ENCODE measurements at regions not wholly inside any gene's neighbourhood (a gene's known extent, or its start where the extent isn't known, plus 50 kb on each side); places are given as distances from the start of the nearest gene placed in this dataset.

- no peak overlapping the region for H2BK12ac ChIP-seq (ENCODE audit: low read length)
Measured at GRCh38 chr2:172328103-172328841, 99.1 kb upstream of the ITGA6 start.

GRCh38 chr2:172329416-172329773 is 98.0 kb upstream of the ITGA6 start:
- H2BK12ac ChIP-seq (ENCODE audit: low read length), result no peak overlapping the region
- no peaks in the 10 kb centered on the region for H3K27me3 ChIP-seq (ENCODE audit: control insufficient read depth in 3 of 3, insufficient read depth in 3 of 3, low read depth in 1 of 3, low read length in 3 of 3)
- no peak overlapping the region for H3K27ac ChIP-seq (replicated peaks; ENCODE audit: low read length)
- no peak overlapping the region for H3K9ac ChIP-seq (ENCODE audit: low read depth, low read length, poor library complexity)
- peaks cover under 1 to 1% of the 10 kb centered on the region in 2 donors for H3K4me1 ChIP-seq (ENCODE audit: control insufficient read depth in 2 of 2, insufficient read depth in 1 of 2, low read depth in 1 of 2, low read length in 2 of 2)
- H3K4me2 ChIP-seq (ENCODE audit: insufficient read depth, low read length, poor library complexity, severe bottlenecking), result no peak overlapping the region
- no CpG with 5 or more reads among the region's 2 CpGs for WGBS, 2 donors (ENCODE audit: extremely low coverage in 2 of 2, insufficient read length in 2 of 2, insufficient replicate concordance in 1 of 2)
- H3K23ac ChIP-seq (ENCODE audit: low read depth, low read length, poor library complexity), result no peak overlapping the region
- no peak overlapping the region for H2BK120ac ChIP-seq (ENCODE audit: low read depth, low read length)
- no peak overlapping the region for H3K18ac ChIP-seq (ENCODE audit: low read length)
- H3K9me3 ChIP-seq (replicated peaks in 1 of 2; ENCODE audit: control insufficient read depth in 2 of 2, insufficient read depth in 1 of 2, low read depth in 1 of 2, low read length in 2 of 2), result no peaks in the 10 kb centered on the region
- no peak overlapping the region for H2BK15ac ChIP-seq (ENCODE audit: low read length)
- no peak overlapping the region for H2AK5ac ChIP-seq (ENCODE audit: low read depth, low read length)
- H3K36me3 ChIP-seq (replicated peaks in 1 of 2; ENCODE audit: control insufficient read depth in 2 of 2, insufficient read depth in 2 of 2, low read length in 2 of 2), result no peaks in the 10 kb centered on the region
- H4K91ac ChIP-seq (ENCODE audit: low read depth, low read length, poor library complexity), result no peak overlapping the region
- H4K8ac ChIP-seq (ENCODE audit: low read depth, low read length), result no peak overlapping the region
- no peak overlapping the region for H2AFZ ChIP-seq (ENCODE audit: low read length)
- no peak overlapping the region for H3K4ac ChIP-seq (ENCODE audit: low read length)
- DNase-seq (ENCODE audit: low spot score), result no peak
- H2BK5ac ChIP-seq (ENCODE audit: low read length), result no peak overlapping the region
- H3K14ac ChIP-seq (ENCODE audit: low read length), result no peak overlapping the region
- no peaks in the 10 kb centered on the region for H3K79me1 ChIP-seq (ENCODE audit: low read depth, low read length)
- no peak overlapping the region for H3K4me3 ChIP-seq (ENCODE audit: low read length in 2 of 2)

More at GRCh38 chr2:172328103-172328841, 99.1 kb upstream of the ITGA6 start:
- H3K36me3 ChIP-seq (replicated peaks in 1 of 2; ENCODE audit: control insufficient read depth in 2 of 2, insufficient read depth in 2 of 2, low read length in 2 of 2), result no peaks in the 10 kb centered on the region
- no peak overlapping the region for H3K18ac ChIP-seq (ENCODE audit: low read length)
- no peak overlapping the region for H2AK5ac ChIP-seq (ENCODE audit: low read depth, low read length)
- H3K27me3 ChIP-seq (ENCODE audit: control insufficient read depth in 3 of 3, insufficient read depth in 3 of 3, low read depth in 1 of 3, low read length in 3 of 3), result no peaks in the 10 kb centered on the region
- H3K4me3 ChIP-seq (ENCODE audit: low read length in 2 of 2), result no peak overlapping the region
- H4K8ac ChIP-seq (ENCODE audit: low read depth, low read length), result no peak overlapping the region
- no peak overlapping the region for H3K4me2 ChIP-seq (ENCODE audit: insufficient read depth, low read length, poor library complexity, severe bottlenecking)
- no peak overlapping the region for H2BK120ac ChIP-seq (ENCODE audit: low read depth, low read length)
- no CpG with 5 or more reads among the region's 3 CpGs for WGBS, 2 donors (ENCODE audit: extremely low coverage in 2 of 2, insufficient read length in 2 of 2, insufficient replicate concordance in 1 of 2)
- peaks cover 6 to 7% of the 10 kb centered on the region in 2 donors for H3K4me1 ChIP-seq (ENCODE audit: control insufficient read depth in 2 of 2, insufficient read depth in 1 of 2, low read depth in 1 of 2, low read length in 2 of 2)
- no peak overlapping the region for H3K27ac ChIP-seq (replicated peaks; ENCODE audit: low read length)
- DNase-seq (ENCODE audit: low spot score), result no peak
- no peak overlapping the region for H4K91ac ChIP-seq (ENCODE audit: low read depth, low read length, poor library complexity)
- H3K9ac ChIP-seq (ENCODE audit: low read depth, low read length, poor library complexity), result no peak overlapping the region
- H3K14ac ChIP-seq (ENCODE audit: low read length), result no peak overlapping the region
- no peak overlapping the region for H2AFZ ChIP-seq (ENCODE audit: low read length)
- no peak overlapping the region for H3K4ac ChIP-seq (ENCODE audit: low read length)
- H3K9me3 ChIP-seq (replicated peaks in 1 of 2; ENCODE audit: control insufficient read depth in 2 of 2, insufficient read depth in 1 of 2, low read depth in 1 of 2, low read length in 2 of 2), result no peaks in the 10 kb centered on the region
- no peak overlapping the region for H2BK5ac ChIP-seq (ENCODE audit: low read length)
- no peaks in the 10 kb centered on the region for H3K79me1 ChIP-seq (ENCODE audit: low read depth, low read length)
- no peak overlapping the region for H2BK15ac ChIP-seq (ENCODE audit: low read length)
- H3K23ac ChIP-seq (ENCODE audit: low read depth, low read length, poor library complexity), result no peak overlapping the region

GRCh38 chr2:172329774-172330671 is 97.4 kb upstream of the ITGA6 start:
- H4K91ac ChIP-seq (ENCODE audit: low read depth, low read length, poor library complexity), result no peak overlapping the region
- no peak overlapping the region for H3K9ac ChIP-seq (ENCODE audit: low read depth, low read length, poor library complexity)
- H2BK15ac ChIP-seq (ENCODE audit: low read length), result no peak overlapping the region
- DNase-seq (ENCODE audit: low spot score), result no peak
- H4K8ac ChIP-seq (ENCODE audit: low read depth, low read length), result no peak overlapping the region
- no peak overlapping the region for H2BK5ac ChIP-seq (ENCODE audit: low read length)
- H3K27me3 ChIP-seq (ENCODE audit: control insufficient read depth in 3 of 3, insufficient read depth in 3 of 3, low read depth in 1 of 3, low read length in 3 of 3), result no peaks in the 10 kb centered on the region
- no peak overlapping the region for H2BK120ac ChIP-seq (ENCODE audit: low read depth, low read length)
- H3K4me1 ChIP-seq (ENCODE audit: control insufficient read depth in 2 of 2, insufficient read depth in 1 of 2, low read depth in 1 of 2, low read length in 2 of 2), result no peaks in the 10 kb centered on the region
- H3K9me3 ChIP-seq (replicated peaks in 1 of 2; ENCODE audit: control insufficient read depth in 2 of 2, insufficient read depth in 1 of 2, low read depth in 1 of 2, low read length in 2 of 2), result no peaks in the 10 kb centered on the region
- H3K36me3 ChIP-seq (replicated peaks in 1 of 2; ENCODE audit: control insufficient read depth in 2 of 2, insufficient read depth in 2 of 2, low read length in 2 of 2), result no peaks in the 10 kb centered on the region
- H2AK5ac ChIP-seq (ENCODE audit: low read depth, low read length), result no peak overlapping the region
- WGBS, 2 donors (ENCODE audit: extremely low coverage in 2 of 2, insufficient read length in 2 of 2, insufficient replicate concordance in 1 of 2), result no CpG with 5 or more reads among the region's 14 CpGs
- H3K18ac ChIP-seq (ENCODE audit: low read length), result peak overlapping the region; percentile 76
- H3K4me2 ChIP-seq (ENCODE audit: insufficient read depth, low read length, poor library complexity, severe bottlenecking), result no peak overlapping the region
- H3K23ac ChIP-seq (ENCODE audit: low read depth, low read length, poor library complexity), result no peak overlapping the region
- H2BK12ac ChIP-seq (ENCODE audit: low read length), result no peak overlapping the region
- H3K79me1 ChIP-seq (ENCODE audit: low read depth, low read length), result no peaks in the 10 kb centered on the region
- no peak overlapping the region for H3K4ac ChIP-seq (ENCODE audit: low read length)
- H3K4me3 ChIP-seq (ENCODE audit: low read length in 2 of 2), result no peak overlapping the region
- H3K14ac ChIP-seq (ENCODE audit: low read length), result no peak overlapping the region
- no peak overlapping the region for H3K27ac ChIP-seq (replicated peaks; ENCODE audit: low read length)
- H2AFZ ChIP-seq (ENCODE audit: low read length), result no peak overlapping the region

GRCh38 chr2:172332507-172332906 is 94.9 kb upstream of the ITGA6 start:
- DNase-seq (ENCODE audit: low spot score), result no peak
- H3K4me2 ChIP-seq (ENCODE audit: insufficient read depth, low read length, poor library complexity, severe bottlenecking), result no peak overlapping the region
- H2BK5ac ChIP-seq (ENCODE audit: low read length), result no peak overlapping the region
- H2BK12ac ChIP-seq (ENCODE audit: low read length), result no peak overlapping the region
- H2AK5ac ChIP-seq (ENCODE audit: low read depth, low read length), result no peak overlapping the region
- H4K8ac ChIP-seq (ENCODE audit: low read depth, low read length), result no peak overlapping the region
- no peak overlapping the region for H3K23ac ChIP-seq (ENCODE audit: low read depth, low read length, poor library complexity)
- H3K9ac ChIP-seq (ENCODE audit: low read depth, low read length, poor library complexity), result no peak overlapping the region
- H2AFZ ChIP-seq (ENCODE audit: low read length), result no peak overlapping the region
- no peak overlapping the region for H2BK15ac ChIP-seq (ENCODE audit: low read length)
- no peak overlapping the region for H3K14ac ChIP-seq (ENCODE audit: low read length)
- no CpG with 5 or more reads among the region's 8 CpGs for WGBS, 2 donors (ENCODE audit: extremely low coverage in 2 of 2, insufficient read length in 2 of 2, insufficient replicate concordance in 1 of 2)
- H3K27me3 ChIP-seq (ENCODE audit: control insufficient read depth in 3 of 3, insufficient read depth in 3 of 3, low read depth in 1 of 3, low read length in 3 of 3), result no peaks in the 10 kb centered on the region
- no peaks in the 10 kb centered on the region for H3K4me1 ChIP-seq (ENCODE audit: control insufficient read depth in 2 of 2, insufficient read depth in 1 of 2, low read depth in 1 of 2, low read length in 2 of 2)
- H3K79me1 ChIP-seq (ENCODE audit: low read depth, low read length), result no peaks in the 10 kb centered on the region
- no peaks in the 10 kb centered on the region for H3K36me3 ChIP-seq (replicated peaks in 1 of 2; ENCODE audit: control insufficient read depth in 2 of 2, insufficient read depth in 2 of 2, low read length in 2 of 2)
- H4K91ac ChIP-seq (ENCODE audit: low read depth, low read length, poor library complexity), result no peak overlapping the region
- H2BK120ac ChIP-seq (ENCODE audit: low read depth, low read length), result no peak overlapping the region
- no peaks in the 10 kb centered on the region for H3K9me3 ChIP-seq (replicated peaks in 1 of 2; ENCODE audit: control insufficient read depth in 2 of 2, insufficient read depth in 1 of 2, low read depth in 1 of 2, low read length in 2 of 2)
- no peak overlapping the region for H3K4me3 ChIP-seq (ENCODE audit: low read length in 2 of 2)
- H3K27ac ChIP-seq (replicated peaks; ENCODE audit: low read length), result no peak overlapping the region
- no peak overlapping the region for H3K4ac ChIP-seq (ENCODE audit: low read length)
- H3K18ac ChIP-seq (ENCODE audit: low read length), result no peak overlapping the region
